Heart left ventricle (tissue), 13 donors: ENCODE measurements at regions not wholly inside any gene's neighbourhood (a gene's known extent, or its start where the extent isn't known, plus 50 kb on each side); places are given as distances from the start of the nearest gene placed in this dataset.

Experiments used
- CTCF ChIP-seq, 12 donors: fragments of 200-600 bp; sonication (generic) in 4 of 12; IDR thresholded peaks; one replicate each; pipeline versions ENCODE4 v1.5.0 to v1.8.0; 2018 to 2022; ENCODE audit warnings: antibody characterized with exemption in 12 of 12, mild to moderate bottlenecking in 5 of 12
- POLR2A ChIP-seq, 2 donors: fragments of 450-650 bp; IDR thresholded peaks; one replicate each; pipeline ENCODE4 v1.6.1; 2017; ENCODE audit warnings: antibody characterized with exemption in 2 of 2, mild to moderate bottlenecking in 2 of 2, moderate library complexity in 2 of 2
- donor health status: ischemic (EF 13 %, LVEDD 7.1; RV severe dilation, severe dysfunction).
- donor health status: DM: no; HTN: yes; CAD: no.
- donor health status: DM: no; HTN: no; CAD: no.
- donor health status: ischemic (EF 25% LVEDD 6.9; RV normal size, moderate dysfunction).
- donor health status: ischemic (EF 25% LVEDD 5.7; RV mildly dilated, moderate dysfunction).
- donor health status: ischemic (EF 35%, LVEDD 5.7; RV mildly dilated, moderate dysfunction).
- donor health status: nonischemic (EF 11% LVEDD 7.7; RV severe dilation, severe dysfunction).
- donor health status: DM: yes; HTN: yes; CAD: no.
- donor health status: PGD.
- donor health status: ischemic (EF 29% LVEDD 5.4; RV normal size, mild dysfunction).
- donor health status: nonischemic (EF 23%, LVEDD 6.1; RV moderate dilation, normal function).

GRCh38 chr5:22958462-22959262 lies 105.5 kb upstream of the CDH12 start:
- TF ChIP-seq POLR2A (IDR thresholded peaks at IDR 0.05), result no peak
- TF ChIP-seq CTCF (IDR thresholded peaks at IDR 0.05), result no peak
